ENCODE measurements at regions not wholly inside any gene's neighbourhood (a gene's known extent, or its start where the extent isn't known, plus 50 kb on each side); places are given as distances from the start of the nearest gene placed in this dataset.

DNA sequence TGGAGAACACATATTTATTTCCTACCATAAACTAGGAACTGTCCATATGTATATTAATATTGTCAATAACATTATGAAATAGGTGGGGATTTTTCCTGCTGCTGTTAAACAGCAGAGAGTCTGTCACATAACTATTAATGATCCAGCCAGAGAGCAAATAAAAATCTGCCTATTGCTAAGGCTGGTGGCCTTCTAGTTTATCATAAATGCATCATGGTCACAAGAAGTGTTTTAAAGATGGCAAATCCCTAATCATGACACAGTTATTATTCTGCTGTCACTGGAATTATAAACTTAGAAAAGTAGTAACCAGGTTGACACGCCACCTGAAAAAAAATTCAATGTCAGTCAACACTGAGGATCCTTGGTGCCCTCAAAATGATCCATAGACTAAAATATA lies 132.3 kb downstream of the HGF start:
- no peak for TF ChIP-seq EZH2 (IDR thresholded peaks at IDR 0.05; ENCODE audit: insufficient read depth, poor library complexity, severe bottlenecking)
- no peak for TF ChIP-seq EZH2phosphoT487 (IDR thresholded peaks at IDR 0.05; ENCODE audit: insufficient read depth, low read depth)
